Prostate gland (tissue), 2 donors: ENCODE measurements at regions not wholly inside any gene's neighbourhood (a gene's known extent, or its start where the extent isn't known, plus 50 kb on each side); places are given as distances from the start of the nearest gene placed in this dataset.

Experiments used
- DNase-seq: peaks from one replicate; pipeline ENCODE4 v3.0.0-alpha.2; 2019; ENCODE audit warnings: low spot score
- H3K27ac ChIP-seq, 2 donors: fragments of 200-600 bp; sonication (generic); 2 replicates each; pipeline ENCODE4 v1.5.1; 2017 to 2019
- H3K27me3 ChIP-seq: fragments of 200-600 bp; sonication (generic); replicated peaks from 2 replicates; pipeline ENCODE4 v1.5.1; 2019; ENCODE audit not compliant: insufficient read depth
- H3K36me3 ChIP-seq, 2 donors: fragments of 200-600 bp; sonication (generic); 1 replicate in 1 of 2; 2 replicates in 1 of 2; pipeline versions ENCODE4 v1.5.1 to v1.8.1; 2017 to 2019
- H3K4me1 ChIP-seq: fragments of 200-600 bp; sonication (generic); replicated peaks from 2 replicates; pipeline ENCODE4 v1.5.1; 2019
- H3K4me3 ChIP-seq, 2 donors: fragments of 200-600 bp; sonication (generic); 2 replicates each; pipeline ENCODE4 v1.5.1; 2017 to 2019
- H3K9me3 ChIP-seq: fragments of 200-600 bp; sonication (generic); 2 replicates; pipeline ENCODE4 v1.5.1; 2017
- CTCF ChIP-seq, 4 experiments: fragments of 200-600 bp in 2 of 4; fragments of 450-650 bp in 2 of 4; sonication (generic) in 2 of 4; IDR thresholded peaks; 1 replicate in 3 of 4; 2 replicates in 1 of 4; pipeline ENCODE4 v1.5.1; 2016 to 2019; ENCODE audit warnings: antibody characterized with exemption in 4 of 4, mild to moderate bottlenecking in 2 of 4, moderate library complexity in 2 of 4
- POLR2A ChIP-seq: fragments of 450-650 bp; IDR thresholded peaks from one replicate; pipeline ENCODE4 v1.6.1; 2016; ENCODE audit warnings: antibody characterized with exemption, mild to moderate bottlenecking
- POLR2AphosphoS5 ChIP-seq: sonication (generic); formaldehyde crosslinking; IDR thresholded peaks from one replicate; pipeline ENCODE4 v1.6.1; 2017; ENCODE audit warnings: antibody characterized with exemption
- WGBS: methylation state at CpG from one replicate; pipeline ENCODE4 v1.1.5; 2018; 5-methylcytosine and 5-hydroxymethylcytosine counted together
- intact Hi-C: fragments of 100-400 bp; cut with DNase I; formaldehyde crosslinking; loops from one replicate; pipeline ENCODE4 v1.14.2; 2022

GRCh38 chr4:133600008-133600407 lies 450.9 kb downstream of the PCDH10 start:
- TF ChIP-seq POLR2A (no peak), POLR2AphosphoS5 (no peak), CTCF (IDR thresholded peaks at IDR 0.05) (no peak)
- Histone ChIP-seq H3K36me3 (no peaks in the 10 kb centered on the region), H3K27ac (no peak overlapping the region), H3K9me3 (no peaks in the 10 kb centered on the region), H3K4me1 (no peaks in the 10 kb centered on the region), H3K4me3 (no peak overlapping the region), H3K27me3 (no peaks in the 10 kb centered on the region)
- intact Hi-C loops = no loop called here
- no peak for DNase-seq
- WGBS = 83% methylated on average over 2 of the region's 2 CpGs

- Histone ChIP-seq H3K27ac (no peak overlapping the region), H3K4me1 (no peaks in the 10 kb centered on the region), H3K27me3 (no peaks in the 10 kb centered on the region), H3K4me3 (no peak overlapping the region), H3K36me3 (no peaks in the 10 kb centered on the region), H3K9me3 (no peaks in the 10 kb centered on the region)
- 48% methylated on average over 6 of the region's 6 CpGs for WGBS
- DNase-seq = no peak
- intact Hi-C loops = no loop called here
- TF ChIP-seq CTCF (IDR thresholded peaks at IDR 0.05) (no peak), POLR2A (no peak), POLR2AphosphoS5 (no peak)
Observed at GRCh38 chr4:133598779-133599178, 449.7 kb downstream of the PCDH10 start.

- H3K9me3 ChIP-seq = no peaks in the 10 kb centered on the region
- intact Hi-C loops = no loop called here
- no peaks in the 10 kb centered on the region for H3K36me3 ChIP-seq
- TF ChIP-seq POLR2AphosphoS5 (no peak), POLR2A (no peak), CTCF (IDR thresholded peaks at IDR 0.05) (no peak)
- no peaks in the 10 kb centered on the region for H3K4me1 ChIP-seq
- no peak overlapping the region for H3K27ac ChIP-seq
- no peaks in the 10 kb centered on the region for H3K27me3 ChIP-seq
- H3K4me3 ChIP-seq = no peak overlapping the region
- 96% methylated on average over 1 of the region's 1 CpG for WGBS
- no peak for DNase-seq
Observed at GRCh38 chr4:133597251-133597650, 448.2 kb downstream of the PCDH10 start.

GRCh38 chr4:133596459-133596858 lies 447.4 kb downstream of the PCDH10 start:
- 83% methylated on average over 3 of the region's 3 CpGs for WGBS
- no peaks in the 10 kb centered on the region for H3K4me1 ChIP-seq
- H3K27me3 ChIP-seq = no peaks in the 10 kb centered on the region
- no peak overlapping the region for H3K27ac ChIP-seq
- no peak for TF ChIP-seq POLR2AphosphoS5
- no peak for TF ChIP-seq CTCF (IDR thresholded peaks at IDR 0.05)
- no peak for TF ChIP-seq POLR2A
- H3K4me3 ChIP-seq = no peak overlapping the region
- no peak for DNase-seq
- intact Hi-C loops = no loop called here
- H3K36me3 ChIP-seq = no peaks in the 10 kb centered on the region
- H3K9me3 ChIP-seq = no peaks in the 10 kb centered on the region

GRCh38 chr4:133594390-133595207 lies 445.5 kb downstream of the PCDH10 start:
- intact Hi-C loops = no loop called here
- H3K4me1 ChIP-seq = no peaks in the 10 kb centered on the region
- no peaks in the 10 kb centered on the region for H3K9me3 ChIP-seq
- H3K27ac ChIP-seq = no peak overlapping the region
- WGBS = 89% methylated on average over 4 of the region's 4 CpGs
- TF ChIP-seq POLR2A = no peak
- TF ChIP-seq POLR2AphosphoS5 = no peak
- no peak for TF ChIP-seq CTCF (IDR thresholded peaks at IDR 0.05)
- H3K36me3 ChIP-seq = no peaks in the 10 kb centered on the region
- DNase-seq = no peak
- H3K27me3 ChIP-seq = no peaks in the 10 kb centered on the region
- H3K4me3 ChIP-seq = no peak overlapping the region
